NCI-H345 (cell line): ENCODE measurements at regions not wholly inside any gene's neighbourhood (a gene's known extent, or its start where the extent isn't known, plus 50 kb on each side); places are given as distances from the start of the nearest gene placed in this dataset.

ENCODE experiments used
- DNase-seq: peaks from one replicate; lab custom pipeline; 2025; lab: John Stamatoyannopoulos, UW

DNA sequence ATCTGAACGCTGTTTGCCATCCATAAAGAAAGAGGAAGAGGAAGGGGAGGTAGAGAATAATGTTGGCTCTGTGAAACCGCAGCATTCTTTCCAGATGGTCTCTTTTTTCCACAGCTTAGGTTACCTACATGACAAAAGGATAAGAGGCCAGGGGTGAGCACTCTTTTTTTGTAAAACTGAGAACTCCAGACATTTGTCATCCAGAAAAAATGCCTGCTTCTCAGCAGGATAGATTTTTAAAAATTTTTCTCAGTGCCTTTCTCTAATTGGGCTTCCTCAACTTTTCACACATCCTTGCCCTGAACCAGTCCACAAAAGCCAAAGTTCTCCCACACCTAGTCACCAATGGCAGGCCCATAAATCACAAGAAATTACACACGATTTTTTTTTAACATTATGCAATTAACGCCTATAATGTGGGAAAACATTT, 158.1 kb upstream of the TENM3 start:
- DNase-seq, result no peak

DNA sequence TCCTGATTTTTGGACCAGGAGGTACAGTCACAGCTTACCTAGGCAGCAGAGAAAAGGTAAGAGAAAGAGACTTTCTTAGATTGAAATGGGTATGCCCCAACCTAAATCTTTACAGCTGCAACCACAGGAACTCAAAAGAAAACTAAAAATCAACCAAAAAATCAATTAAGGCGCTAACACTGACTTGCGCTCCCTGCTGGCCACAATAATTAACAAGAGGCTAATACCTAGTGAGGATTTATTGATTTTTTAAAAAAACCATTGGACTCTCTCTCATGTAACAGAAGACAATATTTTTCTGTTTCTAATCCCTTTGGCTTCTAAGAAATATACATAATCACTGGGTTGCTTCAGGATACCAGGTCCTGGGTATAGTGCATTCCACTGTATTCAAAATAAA, 153.9 kb upstream of the TENM3 start:
- DNase-seq, result no peak

DNA sequence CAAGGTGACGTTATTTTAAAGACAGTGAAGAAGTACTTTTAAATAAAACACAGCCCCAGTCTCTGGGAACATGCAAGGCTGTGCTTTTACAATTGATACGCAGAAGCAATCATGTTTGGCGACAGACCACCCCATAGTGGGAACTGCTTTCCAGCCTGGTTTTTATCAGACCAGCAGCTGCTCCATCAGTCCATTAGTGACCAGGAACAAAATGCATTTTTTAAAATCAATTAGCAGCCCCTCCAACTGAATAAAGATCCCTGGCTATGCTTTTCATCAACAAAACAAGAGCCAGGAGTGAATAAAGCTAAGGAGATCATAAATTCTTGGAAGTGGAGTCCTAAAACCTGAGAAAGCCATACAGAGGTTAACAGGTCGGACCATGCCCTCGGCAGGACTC, 153.0 kb upstream of the TENM3 start:
- no peak for DNase-seq

DNA sequence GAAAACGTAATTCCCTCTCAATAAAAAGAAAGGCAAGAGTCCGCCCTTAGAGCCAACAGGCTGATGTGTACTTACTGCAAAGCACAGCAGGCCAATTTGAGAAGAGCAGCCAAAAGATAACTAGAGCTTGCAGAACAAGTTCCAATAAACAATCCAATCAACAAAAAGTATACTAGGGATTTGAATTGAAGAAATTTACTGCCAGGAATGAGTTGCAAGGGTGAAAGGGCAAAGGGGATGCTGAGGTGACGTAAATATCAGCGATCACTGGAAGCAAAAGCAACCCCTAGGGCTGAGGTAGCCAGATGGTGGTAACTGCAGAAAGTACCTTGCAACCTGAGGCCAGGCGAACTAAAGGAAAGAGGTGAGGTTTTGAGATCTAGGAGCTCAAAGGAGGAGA, 152.1 kb upstream of the TENM3 start:
- no peak for DNase-seq

DNA sequence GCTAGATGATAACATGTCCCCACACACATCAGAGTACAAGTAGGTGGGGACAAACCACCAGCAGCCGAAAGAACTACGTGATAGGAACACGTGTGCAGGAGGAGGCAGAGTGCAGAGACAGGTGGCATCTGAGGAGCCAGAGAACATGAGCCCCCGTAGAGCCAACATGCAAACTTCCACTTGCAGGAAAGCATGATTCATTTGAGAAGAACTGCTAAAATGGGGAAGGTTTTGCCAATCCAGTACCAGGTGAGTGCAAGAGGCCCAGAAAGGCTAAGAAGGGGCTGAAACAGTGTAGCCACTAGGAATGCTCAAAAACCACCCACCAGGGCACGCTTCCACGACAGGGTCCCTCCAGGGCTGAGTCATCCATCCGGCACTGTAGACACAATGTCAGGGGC, 149.8 kb upstream of the TENM3 start:
- DNase-seq, result no peak

DNA sequence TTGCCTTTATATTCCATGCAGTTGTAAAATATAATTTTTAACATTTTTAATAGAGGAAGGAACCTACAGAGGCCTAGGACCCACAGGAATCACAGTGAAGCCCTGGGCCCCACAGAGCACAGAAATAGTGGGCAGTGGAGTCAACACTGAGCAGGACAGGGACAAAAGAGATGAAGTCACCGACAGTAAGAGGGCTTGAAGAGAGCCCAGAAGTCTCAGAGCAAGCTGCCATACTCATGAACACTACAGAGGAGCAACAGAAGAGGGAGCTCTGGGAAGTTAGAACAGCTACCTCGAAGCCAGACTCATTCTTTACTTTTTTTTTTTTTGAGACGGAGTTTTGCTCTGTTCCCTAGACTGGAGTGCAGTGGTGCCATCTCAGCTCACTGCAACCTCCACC, 149.3 kb upstream of the TENM3 start:
- DNase-seq, result no peak

DNA sequence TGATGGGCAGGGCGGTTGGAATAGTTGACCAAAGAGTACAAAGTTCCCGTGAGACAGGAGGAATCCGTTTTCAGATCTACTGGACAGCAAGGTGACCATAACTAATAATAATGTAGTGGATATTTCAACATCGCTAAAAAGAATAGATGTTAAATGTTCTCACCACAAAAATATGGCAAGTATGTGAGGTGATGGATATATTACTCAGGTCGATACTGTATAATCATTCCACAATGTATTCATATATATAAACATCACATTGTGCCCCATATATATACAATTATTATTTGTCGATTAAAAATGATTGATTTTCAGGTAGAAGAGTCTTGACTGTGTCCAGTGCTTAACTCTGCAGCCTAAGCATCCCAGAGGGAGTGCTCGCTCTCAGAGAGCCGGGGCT, 141.6 kb upstream of the TENM3 start:
- no peak for DNase-seq

DNA sequence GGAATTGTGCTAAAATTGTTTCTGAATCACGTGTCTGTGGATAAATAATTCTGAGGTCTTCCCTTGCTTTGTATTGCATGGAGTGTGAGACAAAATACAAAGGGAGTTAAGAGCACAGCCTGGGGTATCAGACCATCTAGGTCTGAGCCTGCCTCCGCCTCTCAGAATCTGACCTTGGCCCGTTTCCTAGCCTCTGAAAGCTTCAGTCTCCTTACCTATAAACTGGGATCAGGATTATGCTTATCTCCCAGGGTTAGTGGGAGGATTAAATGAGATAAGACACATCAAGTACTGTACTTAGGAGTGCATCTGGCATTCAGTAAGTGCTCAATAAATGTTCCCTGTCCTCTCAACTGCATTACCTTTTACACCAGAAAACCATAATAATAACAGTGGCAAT, 140.6 kb upstream of the TENM3 start:
- DNase-seq, result no peak

DNA sequence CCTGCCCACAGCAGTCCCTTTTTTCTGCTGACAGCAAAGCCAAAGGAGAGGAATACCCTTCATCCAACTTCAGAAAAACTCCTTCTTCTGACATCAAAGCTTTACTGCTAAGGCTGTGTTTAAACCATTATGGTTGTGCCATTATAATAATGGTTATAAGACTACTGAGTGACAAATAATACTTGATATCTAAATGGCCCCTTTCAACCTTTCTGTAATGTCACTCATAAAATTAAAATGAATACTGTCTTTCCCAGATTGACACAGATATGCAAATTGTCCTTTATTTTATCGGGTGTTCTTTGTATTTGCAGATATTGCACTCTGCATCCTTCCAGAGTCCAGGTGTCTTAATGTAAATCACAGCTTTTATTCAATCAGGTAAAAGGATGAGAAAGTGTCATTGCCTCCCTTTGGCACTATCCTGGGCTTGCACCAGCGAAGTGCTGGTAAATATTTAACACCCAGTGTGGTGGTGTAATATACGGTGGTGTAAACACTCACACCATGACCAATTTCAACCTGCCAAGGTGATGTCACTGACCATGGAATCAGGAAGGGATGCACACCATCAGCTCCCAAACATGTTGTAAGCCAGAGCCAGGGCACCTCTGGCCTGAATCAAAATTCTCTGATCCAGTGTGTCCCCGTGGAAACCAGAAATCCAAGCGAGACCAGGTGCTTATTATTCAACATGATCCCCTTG, 139.4 kb upstream of the TENM3 start:
- no peak for DNase-seq

DNA sequence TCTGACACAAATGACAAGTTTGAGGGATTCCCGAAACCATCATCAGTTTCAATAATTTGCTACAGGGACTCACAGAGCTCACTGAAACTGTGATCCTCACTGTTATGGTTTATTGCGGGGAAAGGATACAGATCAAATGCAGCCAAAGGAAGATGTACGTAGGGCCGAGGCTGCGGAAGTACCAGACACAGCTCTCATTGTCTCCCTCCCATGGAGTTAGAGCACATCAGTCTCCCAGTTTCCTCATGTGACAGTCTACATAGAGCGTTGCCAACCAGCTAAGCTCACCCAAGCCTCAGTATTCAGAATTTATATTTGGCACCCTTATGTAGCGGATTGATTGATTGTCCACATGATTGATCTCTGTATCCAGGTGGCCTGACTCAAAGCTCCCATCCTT, 137.8 kb upstream of the TENM3 start:
- no peak for DNase-seq

DNA sequence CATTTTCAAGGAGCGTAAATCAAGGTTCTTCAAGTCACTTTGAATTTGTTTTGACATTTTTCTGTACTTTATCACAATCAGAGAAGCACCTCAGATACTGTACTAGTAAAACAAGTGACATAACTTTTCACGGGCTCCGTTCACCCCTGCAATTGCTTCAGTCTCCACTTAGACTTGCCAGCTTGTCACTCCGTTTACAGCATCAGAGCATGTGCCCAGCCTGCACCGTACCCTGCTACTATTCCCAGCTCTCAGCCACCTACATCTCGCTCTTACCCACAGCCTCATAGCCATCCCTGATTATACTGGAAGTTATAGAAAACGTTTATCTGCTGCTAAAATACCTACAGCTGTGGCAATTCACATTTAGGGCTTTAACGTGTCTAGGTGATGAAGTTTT, 135.3 kb upstream of the TENM3 start:
- DNase-seq, result no peak

DNA sequence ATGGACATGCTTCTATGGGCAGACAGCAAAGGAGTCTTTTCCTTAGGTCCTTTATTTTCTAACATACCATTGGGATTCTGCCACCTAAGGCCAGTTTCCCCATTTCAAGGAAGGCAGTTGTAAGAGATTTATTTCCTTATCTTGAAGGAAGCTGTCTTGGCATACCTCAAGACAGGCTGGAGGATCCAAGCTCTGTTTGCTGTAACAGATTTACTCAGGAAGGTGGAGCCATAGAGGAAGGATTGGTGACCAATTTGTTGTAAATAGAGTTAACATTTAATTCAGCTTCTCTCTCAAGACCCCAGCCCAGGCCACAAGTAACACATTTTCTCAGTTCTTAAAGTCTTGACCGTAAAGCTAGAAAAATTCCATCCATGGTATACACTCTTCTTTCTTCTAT, 131.6 kb upstream of the TENM3 start:
- no peak for DNase-seq

DNA sequence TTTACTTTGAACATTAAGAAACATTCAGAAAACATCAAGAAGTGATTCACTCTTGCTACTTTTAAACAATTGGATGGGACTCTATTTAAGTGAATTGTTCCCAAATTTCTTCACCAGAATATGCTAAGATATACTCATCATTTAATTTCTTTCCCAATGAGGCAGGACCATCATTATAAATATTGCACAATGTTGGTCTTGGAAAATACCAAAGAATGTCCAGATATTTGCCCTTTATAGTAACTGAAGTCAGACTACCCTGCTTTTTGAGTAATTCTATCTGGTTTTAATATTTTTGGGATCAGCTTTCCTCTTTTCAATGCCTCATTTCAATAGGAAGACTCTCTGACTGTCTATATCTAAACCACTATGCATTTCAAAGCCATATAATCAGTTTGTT, 129.4 kb upstream of the TENM3 start:
- no peak for DNase-seq

DNA sequence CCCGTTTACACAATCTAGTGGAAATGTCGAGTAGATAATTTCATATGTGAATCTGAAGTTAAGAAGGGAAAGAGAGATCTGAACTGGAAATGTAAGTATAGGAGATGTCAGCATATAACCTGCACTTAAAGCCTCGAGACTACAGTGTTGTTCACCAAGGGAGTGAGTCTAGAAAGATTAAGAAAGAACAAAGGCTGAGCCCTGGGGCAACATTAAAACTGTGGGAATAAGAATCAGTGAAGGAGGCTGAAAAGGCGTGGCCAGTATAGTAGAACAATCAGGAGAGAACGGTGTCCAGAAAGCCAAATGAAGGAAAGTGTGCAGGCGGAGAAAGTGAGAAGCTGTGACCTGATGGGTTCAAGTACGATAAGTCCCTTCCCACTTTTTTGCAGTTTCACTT, 118.8 kb upstream of the TENM3 start:
- DNase-seq, result no peak

DNA sequence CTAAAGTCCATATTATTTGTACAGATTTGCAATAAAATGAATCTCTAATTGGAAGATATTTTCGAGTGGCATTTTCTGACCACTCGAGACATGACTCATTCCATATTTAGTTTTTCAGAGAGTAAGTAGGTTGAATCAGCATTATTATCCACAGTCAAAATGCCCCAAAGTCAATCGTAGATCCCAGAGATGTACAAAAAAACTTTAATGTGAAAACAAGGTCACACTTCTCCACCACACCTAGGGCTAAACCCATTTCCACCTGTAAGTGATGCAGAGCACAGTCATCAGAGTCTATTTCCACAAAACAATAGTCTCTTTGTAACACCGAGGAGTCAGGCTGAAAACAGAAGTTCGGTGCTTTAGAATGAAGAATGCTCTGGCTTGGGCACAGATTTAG, 117.1 kb upstream of the TENM3 start:
- no peak for DNase-seq

DNA sequence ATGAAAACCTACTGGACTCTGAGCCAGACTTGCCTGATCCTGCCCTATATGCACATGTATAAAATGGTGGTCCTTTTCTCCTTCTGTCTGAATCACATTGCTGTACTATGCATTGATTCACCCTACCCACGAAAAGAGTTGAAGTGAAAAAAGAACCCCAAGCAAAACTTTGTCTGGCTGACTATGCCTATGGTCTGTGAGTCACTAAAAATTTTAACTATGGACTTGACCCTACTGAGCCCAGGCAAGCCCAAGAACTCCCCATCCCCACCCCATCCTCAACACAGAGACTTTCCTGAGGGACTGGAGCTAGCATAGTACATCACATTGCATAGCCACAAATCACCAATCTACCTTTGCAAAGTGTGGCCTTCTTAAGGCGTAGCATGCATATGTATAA, 116.6 kb upstream of the TENM3 start:
- DNase-seq, result no peak

DNA sequence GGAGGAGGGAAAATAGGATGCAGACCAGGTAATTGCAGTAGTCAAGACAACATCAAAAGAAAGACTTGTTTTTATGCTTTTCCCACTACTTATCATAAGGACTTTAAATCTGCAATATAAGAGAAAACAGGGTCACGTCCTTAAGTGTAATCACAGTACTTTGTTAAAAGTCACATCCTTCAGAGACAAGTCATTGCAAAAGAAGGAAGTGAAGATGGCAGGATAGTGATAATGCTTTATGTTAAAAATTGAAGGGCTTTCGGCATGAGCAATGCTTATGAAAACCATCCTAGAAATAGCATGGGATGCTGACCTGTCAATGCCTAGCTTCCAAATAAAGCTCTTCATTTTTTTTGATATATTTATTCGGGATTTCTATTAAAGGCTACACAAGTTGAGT, 110.2 kb upstream of the TENM3 start:
- DNase-seq, result no peak

DNA sequence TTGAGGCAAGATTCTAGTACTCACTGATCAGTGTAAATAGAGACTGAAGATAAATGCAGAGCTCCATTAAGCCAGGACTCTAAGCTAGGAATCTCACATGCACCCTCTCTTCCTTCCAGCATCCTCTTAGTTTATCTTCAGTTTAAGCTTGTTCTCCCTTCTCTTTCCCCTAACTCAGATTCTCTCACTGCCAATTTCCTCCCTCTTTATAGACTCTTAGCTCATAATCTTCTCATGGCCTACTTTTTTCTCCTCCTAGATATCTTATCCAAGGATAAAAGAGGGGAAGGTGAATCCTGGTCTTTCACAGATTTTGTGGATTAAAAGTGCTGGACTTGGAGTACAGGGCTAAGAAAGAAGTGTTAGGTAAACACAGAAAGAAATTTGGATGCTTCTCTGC, 108.9 kb upstream of the TENM3 start:
- no peak for DNase-seq

DNA sequence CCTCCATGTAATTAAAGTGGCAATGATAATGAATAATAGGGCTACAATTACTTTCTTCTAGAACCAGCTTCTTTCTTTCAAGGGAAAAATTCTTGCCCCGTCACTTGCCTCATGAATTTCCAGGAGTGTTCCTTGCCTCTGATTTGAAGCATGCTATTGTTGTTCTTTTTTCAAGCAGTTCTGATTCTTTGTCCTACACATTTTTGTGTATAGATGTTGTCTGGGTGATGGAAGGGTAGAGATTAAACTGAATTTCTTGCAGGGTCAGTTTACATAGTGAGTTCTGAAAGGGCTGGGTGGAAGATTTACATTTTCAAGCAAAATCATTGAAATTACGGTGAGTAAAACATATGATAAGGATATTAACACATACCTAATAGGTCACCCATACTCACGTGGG, 107.0 kb upstream of the TENM3 start:
- no peak for DNase-seq

DNA sequence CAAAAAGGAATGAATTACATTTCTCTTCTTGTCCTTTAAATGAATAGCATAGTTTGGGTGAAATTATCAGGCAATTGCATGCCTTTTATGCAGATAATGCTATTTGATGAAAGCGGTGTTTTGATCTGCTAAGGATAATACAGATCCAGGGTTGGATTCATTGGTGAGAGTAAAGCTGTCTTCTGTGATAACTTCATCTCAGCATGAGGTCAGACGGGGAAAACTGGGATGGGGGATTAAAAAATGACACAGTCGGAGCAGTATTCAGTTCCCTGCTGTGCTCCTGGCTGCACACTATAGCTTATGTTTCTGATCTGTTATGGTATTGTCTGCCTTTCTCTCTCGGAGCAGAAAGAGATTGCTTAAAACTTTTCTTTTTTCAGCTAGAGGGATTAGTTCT, 105.9 kb upstream of the TENM3 start:
- no peak for DNase-seq

DNA sequence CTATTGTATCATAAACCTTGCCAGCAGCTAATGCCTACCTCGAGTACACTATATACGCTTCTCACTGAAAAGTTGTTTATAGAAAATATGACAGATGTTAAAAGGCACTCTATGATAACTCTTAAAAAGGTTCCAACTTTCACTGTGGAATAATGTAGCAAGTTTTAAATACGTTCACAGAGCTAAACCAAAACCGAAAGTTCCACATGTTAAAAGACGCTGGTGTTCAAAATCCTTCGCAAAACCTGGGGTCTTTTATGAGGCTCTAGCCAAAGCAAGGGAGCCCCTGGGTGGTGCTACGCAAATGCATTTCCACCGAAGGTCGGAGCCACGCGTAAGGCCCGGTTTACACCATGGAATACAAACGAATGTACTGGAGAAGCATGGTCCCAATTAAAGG, 103.7 kb upstream of the TENM3 start:
- DNase-seq, result no peak

DNA sequence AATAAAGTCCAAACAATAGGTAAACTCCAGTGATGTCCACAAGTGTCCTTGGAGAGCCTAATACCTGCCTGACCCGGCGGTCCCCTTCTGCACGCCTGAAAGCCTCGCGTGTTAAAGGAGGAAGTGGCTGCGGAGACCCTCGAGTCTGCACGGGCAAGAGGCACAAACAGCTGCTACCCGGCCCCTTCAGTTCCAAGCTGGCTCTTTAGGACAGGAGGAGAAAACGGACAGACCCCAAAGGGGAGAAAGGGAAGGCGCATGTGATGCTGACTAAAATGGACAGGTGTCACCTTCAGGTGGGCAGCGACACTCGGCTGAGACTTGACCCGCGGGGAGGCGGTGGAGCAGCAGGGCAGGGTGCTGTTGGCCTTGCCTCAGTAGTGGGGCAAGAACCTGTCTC, 102.7 kb upstream of the TENM3 start:
- DNase-seq, result no peak

DNA sequence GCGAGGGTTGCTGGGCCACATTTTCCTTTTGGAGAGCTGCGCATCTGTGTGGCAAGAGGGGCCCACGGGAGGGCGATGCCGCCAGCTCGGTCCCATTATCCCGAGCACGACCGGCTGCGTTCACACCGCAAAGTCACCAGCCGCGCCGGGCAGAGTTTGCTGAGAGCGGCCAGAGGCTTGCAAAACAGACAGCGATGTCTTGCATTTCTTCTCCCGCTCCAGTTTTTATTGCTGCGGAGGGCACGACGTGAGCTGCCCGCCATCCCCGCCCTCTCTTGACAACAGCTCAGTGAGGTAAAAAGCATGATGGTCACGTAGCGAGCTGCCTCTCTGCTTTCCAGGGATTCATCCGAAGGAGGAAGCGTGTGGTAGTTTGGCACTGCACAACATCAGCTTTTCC, 102.1 kb upstream of the TENM3 start:
- no peak for DNase-seq

DNA sequence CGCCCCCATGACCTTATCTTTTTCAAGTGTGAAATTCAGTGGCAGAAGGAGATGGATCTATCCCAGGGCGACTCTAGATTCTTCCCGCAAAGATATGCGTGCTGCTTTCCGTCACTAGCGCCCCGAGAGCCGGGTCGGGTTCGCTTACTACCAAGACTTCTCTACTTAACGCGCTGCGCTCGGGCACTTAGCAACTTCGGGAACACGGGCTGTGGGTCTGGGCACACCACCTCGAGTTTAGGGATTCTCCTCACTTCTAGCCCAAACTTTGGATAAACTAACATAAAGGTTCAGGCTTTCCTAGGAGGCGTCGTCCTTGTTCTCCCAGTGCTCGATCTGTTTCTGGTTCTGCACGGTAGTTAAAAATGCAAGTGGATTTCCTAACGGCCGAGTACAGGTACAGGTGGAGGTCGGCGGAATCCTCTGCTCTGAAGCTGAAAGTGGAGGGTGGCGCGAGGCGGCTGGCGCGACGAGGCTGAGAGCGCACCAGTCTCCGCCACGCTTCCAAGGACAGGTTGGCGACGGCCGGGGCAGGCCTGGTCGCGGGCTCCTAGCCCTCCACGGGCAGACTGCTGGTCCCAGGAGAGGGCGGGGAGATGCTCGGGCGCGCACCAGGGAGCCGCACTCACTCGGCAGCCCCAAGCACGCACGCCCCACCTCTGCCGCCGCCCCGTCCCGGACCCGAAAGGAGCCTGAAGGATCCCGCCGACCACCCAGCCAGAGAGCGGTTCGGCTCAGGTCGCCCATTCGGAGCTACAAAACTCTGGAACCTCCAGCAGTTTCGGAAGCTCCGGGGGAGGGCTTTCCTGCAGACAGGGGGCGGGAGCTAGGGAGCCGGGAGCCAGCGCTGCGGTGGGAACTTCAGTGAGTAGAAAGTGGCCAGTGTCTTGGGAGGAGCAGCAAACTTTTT, 100.8 kb upstream of the TENM3 start:
- no peak for DNase-seq
